ENCODE measurements at regions not wholly inside any gene's neighbourhood (a gene's known extent, or its start where the extent isn't known, plus 50 kb on each side); places are given as distances from the start of the nearest gene placed in this dataset.

DNA sequence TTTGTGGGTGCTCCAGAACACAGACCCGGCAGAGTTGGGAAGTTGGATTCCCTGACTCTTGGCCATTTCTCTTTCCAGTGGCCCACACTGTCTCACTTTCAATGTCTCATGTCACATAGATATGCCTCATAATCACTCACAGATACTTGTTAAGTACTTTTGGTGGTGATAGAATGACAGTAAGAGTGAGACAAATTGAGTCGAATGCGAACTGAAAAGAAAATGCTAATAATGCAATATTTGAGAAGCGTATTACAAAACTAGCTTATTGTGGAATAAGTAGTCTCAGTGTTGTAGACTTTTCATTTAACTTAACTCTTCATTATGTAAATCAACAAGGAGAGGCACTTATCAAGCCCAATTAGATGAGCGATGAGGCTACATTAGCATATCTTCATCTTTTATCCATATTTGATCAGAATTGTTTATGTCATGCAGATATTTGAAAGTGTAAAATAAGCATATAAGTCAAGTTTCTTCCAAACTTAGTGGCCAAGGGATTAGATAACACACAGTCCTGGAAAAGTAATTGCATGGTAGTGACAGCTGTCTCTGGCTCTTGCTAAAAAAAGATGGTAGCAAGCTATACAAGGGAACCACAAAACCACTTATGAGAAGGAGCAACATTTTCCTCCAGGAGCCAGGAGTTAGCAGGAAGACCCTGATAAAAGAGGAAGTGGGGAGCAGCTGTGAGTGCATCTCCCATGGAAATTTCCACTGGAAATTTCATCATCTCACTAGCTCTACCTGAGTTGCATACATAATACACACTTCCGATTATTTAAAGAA lies 243.6 kb downstream of the ARRDC4 start:
- DNase-seq: no peak

DNA sequence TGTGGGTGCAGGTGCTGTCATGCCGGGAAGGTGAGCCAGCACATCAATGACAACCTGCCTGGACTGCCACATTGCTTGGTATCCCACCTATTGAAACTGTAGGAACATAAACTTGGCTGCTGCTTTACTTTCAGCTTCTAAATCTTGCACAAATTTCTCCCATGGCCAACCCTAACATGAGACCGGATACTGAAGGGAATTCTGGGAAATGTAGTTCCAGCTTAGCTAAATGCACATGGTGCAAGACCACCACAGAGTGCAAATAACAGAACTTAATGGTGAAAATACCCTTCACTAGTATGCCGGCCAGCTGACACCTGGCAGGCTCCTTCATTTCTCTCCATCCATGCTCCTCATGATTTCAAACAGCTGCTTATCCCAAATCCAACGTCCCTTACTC lies 247.4 kb downstream of the ARRDC4 start:
- no peak for DNase-seq

DNA sequence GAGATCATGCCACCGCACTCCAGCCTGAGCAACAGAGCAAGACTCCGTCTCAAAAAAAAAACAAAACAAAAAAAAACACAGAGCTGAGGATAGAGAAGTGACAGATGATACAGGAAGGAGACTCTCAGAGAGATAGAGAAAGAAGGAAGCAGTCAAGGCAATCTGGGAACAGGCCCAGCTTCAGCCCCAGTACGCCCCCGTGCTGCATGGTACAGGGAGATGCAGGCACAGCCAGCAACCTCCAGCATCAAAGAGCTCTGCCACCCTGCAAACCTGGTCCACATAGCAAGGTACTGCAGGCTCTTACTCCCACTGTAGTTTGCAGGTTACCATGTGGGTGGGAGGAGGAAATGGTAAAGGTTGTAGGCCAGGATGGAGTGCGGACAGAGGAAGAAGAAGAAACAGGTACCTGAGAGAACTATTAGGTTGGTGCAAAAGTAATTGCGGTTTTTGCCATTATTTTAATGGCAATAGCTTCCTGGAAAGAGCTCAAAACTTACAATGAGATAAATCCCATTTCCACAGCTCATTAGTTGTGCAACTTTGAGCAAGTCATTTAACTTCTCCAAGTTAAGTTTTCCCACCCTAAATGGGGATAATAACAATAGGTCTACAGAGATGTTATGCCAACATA lies 253.0 kb downstream of the ARRDC4 start:
- DNase-seq: no peak

DNA sequence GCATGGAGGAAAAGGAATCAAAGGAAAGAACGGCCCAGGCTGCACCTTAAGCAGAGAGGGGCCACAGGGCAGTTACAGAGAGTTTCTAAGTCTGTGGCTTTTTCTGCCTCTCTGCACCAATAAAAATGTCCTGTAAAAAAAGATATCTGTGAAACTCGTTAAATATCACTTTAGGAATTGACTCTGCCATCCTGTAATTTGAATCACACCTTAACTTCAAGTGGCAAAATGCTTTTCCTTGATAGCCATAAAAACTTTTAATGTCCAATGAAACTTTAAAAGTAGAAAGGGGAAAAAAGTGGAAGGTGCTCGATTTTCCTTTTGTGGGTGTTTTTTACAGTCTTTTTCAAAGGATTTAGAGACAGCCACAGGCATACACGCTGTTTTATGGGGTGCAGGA lies 255.7 kb downstream of the ARRDC4 start:
- DNase-seq: no peak

DNA sequence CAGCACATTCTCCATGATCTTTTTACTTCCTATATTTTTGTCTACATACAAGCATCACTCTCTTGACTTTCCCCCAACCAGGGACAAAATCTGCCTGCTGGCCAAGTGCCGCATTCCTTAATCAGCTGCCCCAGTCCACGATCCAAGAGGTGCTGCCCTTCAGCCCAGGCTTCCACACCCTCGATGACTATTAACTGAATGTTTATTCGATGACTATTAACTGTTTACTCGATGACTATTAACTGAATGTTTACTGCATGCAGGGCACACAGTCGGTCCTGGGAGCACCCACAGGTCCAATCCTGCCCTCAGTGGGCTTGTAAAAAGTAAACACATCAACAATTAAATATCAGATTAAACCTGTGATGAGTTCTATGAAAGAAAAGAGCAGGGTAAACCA lies 256.9 kb downstream of the ARRDC4 start:
- no peak for DNase-seq

DNA sequence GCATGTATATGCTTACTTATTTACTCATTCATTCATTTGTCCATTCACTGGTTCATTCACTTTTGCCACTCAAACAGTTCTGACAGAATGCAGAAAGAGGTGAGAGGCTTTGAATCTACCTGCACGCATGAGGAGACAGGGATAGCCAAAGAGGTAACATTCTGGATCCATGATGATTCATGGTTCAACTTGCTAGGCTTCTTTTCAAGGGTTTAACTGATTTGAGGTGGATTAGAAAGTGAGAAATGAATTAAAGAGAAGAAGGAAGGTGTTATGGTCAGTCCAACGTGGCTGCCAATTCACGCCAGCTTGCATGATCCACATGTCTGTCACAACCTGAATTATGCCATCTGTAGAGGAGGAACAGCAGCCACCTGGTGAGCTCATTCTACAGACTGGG lies 260.6 kb downstream of the ARRDC4 start:
- DNase-seq: no peak

DNA sequence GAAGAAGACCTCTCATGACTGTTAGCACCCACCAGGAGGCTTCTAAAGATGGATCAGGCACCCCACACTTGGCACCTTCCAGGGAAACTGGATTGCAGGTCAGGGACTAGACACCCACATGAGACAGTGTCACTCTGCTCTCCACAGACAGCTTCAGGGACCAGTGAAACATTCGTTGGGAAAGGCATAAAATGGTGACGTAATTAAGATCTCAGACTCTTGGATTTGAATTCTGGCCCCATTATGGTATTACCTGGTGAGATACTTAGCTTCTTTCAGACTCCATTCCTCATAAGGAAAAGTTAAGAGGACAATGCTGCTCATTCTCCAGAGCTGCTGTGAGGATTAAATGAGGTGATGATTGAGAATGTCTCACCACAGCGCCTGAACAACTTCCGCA lies 261.1 kb downstream of the ARRDC4 start:
- DNase-seq: no peak

DNA sequence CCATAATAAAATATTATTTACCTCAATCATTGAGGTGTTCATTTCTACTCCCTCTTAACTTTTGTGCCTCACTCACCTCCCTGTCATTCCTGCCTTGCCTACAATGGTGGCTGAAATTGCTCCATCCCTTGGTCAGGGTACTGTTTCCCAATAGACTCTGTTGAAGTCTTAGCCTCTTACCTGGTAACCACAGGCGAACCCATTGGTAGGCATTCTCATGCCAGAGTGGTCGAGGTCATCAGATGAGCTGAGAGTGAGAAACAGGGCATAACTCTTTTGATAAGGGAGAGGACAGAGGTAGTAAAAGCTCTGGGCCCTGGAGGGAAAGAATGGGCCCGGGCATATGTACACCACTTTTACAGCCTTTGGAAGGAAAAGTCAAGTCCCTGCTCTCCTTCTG lies 265.6 kb downstream of the ARRDC4 start:
- no peak for DNase-seq

DNA sequence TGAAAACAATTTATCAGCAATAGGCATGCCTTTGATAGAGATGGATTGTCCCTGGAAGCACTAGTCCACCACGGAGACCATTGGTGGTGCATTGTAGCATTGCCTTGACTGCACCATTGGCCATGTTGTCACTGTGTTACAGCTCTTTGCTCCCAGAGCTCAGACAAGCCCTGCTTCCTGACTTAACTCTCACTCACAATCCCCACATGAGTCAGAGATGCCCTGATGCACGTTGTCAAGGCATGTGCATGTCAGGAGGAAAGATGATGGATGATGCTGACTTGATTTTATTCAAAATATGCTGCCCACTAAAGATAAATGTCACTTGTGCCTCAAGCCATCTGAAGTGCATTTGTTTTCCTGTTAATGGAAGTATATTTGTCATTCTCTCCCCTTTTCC lies 266.1 kb downstream of the ARRDC4 start:
- DNase-seq: no peak

DNA sequence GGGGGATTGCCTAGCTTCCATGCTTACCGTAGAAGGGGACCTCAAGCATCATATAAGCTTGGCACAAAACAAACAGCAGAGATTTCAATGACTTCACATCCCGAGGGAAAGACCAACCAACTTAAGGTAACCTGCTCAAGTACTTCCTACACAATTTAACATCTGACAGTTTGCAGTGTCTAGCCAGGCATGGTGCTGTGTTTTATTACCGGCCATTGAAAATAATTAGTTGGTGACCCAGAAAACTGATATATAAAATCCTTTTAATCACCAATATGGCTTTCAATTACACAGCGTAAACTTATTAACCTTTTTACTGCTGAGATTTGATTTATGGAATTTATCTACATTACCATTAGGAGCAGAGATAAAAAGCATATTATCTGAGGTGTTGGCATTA lies 268.3 kb downstream of the ARRDC4 start:
- DNase-seq: no peak

DNA sequence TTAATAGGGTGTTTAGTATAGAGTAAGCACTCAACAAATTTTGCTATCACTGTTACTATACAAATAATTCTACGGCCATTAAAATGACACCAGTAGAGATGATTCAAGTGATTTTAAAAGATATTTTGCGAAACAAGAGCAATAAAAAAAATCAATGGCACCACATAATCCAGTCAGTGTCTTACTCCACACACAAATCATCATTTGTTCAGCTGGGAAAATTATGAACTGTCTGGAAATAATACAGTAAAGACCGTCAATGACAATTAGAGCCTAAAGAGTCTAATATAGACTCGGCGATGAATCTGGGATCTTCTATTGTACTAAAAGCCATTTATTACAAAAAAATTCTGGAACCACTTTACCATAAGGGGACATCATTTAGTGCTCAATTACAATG lies 270.5 kb downstream of the ARRDC4 start:
- DNase-seq: no peak

DNA sequence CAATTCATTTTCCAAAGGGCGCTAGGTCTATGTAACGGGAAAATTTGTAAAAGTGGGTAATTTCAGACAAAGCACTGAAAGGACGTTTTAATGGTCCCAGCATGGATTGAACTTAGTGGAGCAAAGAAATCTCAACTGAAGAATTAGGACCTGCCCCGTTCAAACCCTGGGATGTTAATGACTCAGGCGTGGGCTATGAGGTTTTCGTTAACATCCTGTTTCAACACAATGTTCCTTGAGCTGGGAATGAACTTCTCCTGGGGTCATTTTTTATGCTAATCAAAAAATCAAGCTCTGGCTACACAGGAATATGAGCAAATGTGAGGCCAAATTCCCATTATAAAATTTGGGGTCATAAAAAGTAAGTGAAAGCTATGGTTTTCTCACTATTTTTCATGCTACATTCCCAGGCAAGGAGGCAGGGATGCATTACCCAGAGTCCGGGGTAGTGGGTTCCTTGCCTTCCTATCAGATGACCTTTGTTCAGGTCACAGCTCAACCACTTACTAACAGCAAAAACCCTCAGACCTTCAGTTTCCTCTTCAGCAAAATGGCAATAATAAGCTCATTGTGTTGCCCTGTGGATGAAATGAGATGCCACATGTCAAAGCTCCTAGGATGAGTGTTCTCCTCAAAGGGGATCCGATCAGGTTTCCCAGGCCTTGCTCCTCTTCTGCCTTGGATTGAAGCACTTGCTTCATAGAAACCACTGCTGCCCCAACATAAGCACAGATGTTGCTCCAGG lies 271.4 kb downstream of the ARRDC4 start:
- no peak for DNase-seq

DNA sequence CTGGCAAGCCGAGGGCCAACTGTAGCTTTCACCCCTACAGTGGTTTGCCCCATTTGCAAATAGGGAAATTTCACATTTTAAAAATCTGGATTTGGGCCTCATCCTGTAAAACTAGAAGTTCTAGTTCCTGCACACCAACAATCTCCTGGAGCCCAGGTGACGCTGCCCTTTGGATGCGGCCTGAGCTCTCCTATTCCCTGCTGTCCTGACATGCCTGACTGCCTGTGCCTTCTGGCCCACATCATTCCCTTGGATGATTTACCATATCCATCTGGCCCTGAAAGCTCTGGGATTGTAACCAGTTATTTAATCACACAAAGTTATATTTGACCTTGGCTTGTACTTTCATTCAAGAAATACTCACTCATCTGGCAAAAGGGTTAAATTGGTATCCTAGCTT lies 272.3 kb downstream of the ARRDC4 start:
- no peak for DNase-seq

DNA sequence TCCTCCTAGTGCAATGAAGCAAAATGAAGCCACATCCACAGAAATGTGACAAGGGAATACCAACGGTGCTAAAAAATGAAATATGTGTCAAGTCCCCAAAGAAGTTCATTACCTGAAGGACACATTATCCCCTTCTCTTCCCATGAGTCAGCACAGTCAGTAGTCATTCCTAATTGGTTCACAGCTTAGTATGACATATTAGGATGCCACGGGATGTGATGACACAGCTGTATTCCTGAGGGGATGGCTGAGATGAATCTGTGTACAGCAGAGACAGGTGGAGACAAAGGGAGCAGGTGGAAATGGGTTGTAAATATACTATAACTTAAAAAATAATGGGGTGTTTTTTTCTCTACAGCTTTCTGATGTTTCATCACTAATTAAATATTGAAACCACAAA lies 273.4 kb downstream of the ARRDC4 start:
- DNase-seq: no peak

DNA sequence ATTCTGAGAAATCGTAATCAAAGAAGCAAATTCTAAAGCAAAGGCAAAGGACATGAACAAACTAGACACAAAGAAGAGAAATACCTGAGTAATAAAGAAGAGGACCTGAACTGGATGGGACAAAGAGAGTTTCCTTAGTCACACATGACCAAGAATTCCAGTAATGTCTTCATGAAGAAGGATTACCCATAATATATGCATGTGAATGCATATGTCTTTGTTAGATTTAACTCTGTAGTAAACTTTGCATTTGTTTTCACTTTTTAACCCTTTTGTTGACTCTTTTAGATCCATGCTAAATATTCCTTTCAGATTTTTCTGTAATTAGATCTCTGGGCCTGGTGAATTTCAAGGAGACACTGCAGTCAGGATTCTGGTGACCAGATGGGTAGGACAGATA lies 279.8 kb downstream of the ARRDC4 start:
- DNase-seq: no peak

DNA sequence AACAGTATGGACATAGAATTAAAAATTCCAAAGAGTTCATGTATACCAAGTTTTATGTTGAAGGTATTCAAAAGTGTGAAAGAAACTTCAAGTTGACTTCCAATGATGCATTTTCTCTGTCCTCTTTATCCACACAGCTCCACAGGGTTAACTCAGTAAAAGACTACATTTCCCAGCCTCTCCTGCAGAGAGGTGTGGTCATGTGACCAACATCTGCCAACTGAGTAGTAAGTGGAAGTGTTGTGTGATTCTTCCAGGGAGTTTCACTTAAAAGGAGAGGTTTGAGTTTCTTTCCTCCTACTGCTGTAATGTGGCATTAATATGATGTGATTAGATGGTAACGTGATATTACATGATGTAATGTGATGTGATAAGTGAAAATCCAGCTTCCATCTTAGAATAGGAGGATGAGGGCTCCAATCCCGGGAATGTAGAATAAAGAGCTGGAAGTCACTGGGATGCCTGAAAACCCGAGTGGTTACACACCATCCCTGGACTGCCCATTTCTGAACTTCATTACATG lies 280.6 kb downstream of the ARRDC4 start:
- DNase-seq: no peak

DNA sequence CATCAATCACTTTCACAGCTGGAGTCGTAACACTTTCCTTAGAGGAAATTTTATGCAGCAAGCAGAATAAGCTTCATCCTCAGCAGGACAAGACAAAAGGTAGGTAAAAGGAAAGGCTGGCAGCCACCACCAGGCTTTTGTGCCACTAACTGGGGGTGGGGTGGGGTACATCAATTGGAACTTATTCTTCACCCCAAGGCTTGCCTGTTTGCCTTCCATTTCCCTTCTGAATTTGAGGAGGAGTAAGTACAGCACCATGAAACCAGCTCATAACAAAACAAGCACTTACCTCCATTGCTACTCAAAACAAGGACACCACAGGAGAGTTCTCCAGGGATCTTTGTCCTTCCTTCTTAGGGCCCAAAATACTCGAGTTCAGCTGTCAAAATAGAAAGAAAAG lies 296.8 kb downstream of the ARRDC4 start:
- DNase-seq: no peak

DNA sequence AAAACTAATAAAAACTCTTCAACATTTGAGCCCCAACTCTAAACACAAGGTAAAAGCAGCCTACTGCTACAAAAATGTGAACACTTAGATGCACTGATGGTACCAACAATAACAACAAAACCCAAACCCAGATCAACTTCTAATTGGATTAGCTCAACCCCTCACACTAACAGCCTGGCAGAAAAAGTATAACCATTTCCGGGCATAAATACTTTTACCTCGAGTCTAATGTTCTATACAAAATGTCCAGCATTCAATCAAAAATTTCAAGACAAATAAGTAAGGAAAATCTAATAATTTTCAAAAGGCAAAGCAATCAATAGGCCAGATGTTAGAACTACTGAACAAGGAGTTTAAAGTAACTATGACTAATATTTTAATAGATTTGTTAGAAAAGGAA lies 303.3 kb downstream of the ARRDC4 start:
- DNase-seq: no peak

DNA sequence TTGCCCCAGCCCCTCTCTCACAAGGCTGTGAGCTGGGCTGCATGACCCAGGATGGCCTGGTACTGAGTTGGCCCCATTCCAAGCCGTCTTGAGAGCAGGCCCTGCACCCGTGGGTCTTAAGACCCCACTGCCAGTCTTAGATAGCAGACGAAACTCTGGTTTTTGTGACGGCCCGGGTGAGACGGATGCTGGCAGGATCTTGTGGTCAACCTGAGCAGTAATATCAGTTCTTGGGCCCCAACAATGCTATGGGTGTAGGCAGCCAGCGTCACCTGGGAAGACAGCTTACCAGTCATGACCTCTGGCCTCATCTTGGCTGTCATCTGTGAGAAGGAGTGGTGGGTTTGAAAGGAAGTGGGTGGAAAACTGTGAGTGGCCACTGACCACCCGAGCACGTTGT lies 305.8 kb downstream of the ARRDC4 start:
- no peak for DNase-seq

DNA sequence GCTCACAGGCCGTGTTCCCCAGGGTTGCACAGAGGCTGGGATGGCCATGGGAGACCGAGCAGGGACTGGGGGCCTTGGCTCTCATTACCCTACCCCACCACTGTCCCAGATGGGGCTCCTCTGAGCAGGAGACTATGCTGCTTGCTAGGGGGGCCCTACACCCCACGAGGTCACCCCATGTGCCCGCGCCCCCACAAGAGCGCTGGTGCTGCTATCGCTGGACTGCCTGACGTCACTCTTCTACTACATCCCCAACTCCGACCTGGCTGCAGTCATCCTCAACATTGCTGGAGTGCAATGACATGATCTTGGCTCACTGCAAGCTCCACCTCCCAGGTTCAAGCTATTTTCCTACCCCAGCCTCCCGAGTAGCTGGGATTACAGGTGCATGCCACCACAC lies 307.7 kb downstream of the ARRDC4 start:
- DNase-seq: no peak

DNA sequence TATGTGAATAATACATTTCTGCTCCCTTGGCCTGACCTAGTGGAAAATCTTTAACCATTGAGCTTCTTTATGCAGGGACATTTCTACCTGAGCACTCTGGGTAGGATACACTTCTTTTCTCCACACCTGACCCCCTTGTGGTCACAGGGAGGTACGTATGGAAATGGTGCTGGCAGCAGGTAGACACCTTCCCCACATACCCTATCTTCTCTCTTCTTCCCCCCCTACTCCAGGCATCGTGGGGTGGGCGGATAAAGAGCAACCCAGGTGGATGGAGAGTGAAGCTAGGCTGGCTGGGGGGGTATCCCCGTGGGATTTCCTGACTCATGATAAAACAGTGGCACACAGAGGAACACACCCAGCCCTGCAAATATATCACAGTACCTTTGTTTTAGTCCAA lies 312.1 kb downstream of the ARRDC4 start:
- DNase-seq: no peak

DNA sequence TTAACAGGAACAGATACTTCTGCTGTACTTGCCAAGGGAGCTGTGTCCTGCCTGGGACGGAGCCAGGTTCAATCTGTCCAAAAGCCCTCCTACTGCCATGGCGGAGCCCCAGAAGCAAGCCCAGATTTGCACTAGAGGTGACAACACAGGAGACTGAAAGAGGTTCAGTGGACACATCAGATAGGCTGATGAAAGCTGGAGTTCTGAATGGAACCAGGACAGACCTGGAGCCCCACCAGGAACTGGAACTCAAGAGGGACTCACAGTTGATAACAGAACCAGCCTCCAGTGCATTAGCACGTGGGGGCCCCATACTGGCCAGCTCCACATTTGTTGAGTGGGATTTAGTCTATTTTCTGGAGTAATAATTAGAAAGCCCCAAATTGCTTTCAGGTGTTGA lies 315.5 kb downstream of the ARRDC4 start:
- DNase-seq: no peak

DNA sequence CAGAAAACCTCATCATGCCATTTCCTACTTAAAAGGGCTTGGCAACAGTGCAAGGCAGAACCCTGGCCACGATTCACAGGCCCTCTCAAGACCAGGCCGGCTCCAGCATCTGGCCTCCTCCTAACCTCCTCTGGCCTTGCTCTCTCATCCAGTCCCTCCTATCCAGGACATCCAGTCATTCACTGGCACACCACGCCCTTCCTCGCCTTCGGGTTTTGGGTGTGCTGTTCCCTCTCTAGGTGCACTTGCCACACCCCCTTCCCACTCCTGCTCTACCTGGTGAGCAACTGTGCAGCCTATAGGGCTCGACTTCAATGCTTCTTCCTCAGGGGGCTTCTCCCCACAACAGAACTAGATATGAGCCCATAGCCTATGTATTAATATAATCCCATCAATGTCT lies 317.1 kb downstream of the ARRDC4 start:
- no peak for DNase-seq
